C4-2B (cell line): ENCODE measurements at regions not wholly inside any gene's neighbourhood (a gene's known extent, or its start where the extent isn't known, plus 50 kb on each side); places are given as distances from the start of the nearest gene placed in this dataset.

ENCODE experiments used
- H3K27ac ChIP-seq: fragments of 450-650 bp; 2 replicates; pipeline ENCODE4 v1.5.1; 2017
- CTCF ChIP-seq: fragments of 450-650 bp; conservative IDR thresholded peaks from 2 replicates; pipeline ENCODE4 v1.5.1; 2017; ENCODE audit warnings: mild to moderate bottlenecking
- ZFX ChIP-seq: fragments of 450-650 bp; IDR thresholded peaks from 2 replicates; pipeline ENCODE4 v1.6.1; 2017

GRCh38 chr1:29805122-29805895, 569.0 kb downstream of the PTPRU start:
- TF ChIP-seq CTCF (no peak), ZFX (no peak)
- no peak overlapping the region for H3K27ac ChIP-seq

- H3K27ac ChIP-seq, result no peak overlapping the region
- TF ChIP-seq ZFX (no peak), CTCF (no peak)
Measured at GRCh38 chr1:29804181-29804899, 568.0 kb downstream of the PTPRU start.

GRCh38 chr1:29803486-29803885, 567.2 kb downstream of the PTPRU start:
- no peak overlapping the region for H3K27ac ChIP-seq
- TF ChIP-seq ZFX (no peak), CTCF (no peak)

GRCh38 chr1:29802181-29803068, 566.1 kb downstream of the PTPRU start:
- H3K27ac ChIP-seq, result no peak overlapping the region
- TF ChIP-seq ZFX (no peak), CTCF (no peak)

GRCh38 chr1:29801561-29801973, 565.2 kb downstream of the PTPRU start:
- TF ChIP-seq ZFX (no peak), CTCF (no peak)
- H3K27ac ChIP-seq, result no peak overlapping the region

GRCh38 chr1:29801003-29801402, 564.7 kb downstream of the PTPRU start:
- H3K27ac ChIP-seq, result no peak overlapping the region
- TF ChIP-seq CTCF (no peak), ZFX (no peak)
